ENCODE measurements at regions not wholly inside any gene's neighbourhood (a gene's known extent, or its start where the extent isn't known, plus 50 kb on each side); places are given as distances from the start of the nearest gene placed in this dataset.

DNA sequence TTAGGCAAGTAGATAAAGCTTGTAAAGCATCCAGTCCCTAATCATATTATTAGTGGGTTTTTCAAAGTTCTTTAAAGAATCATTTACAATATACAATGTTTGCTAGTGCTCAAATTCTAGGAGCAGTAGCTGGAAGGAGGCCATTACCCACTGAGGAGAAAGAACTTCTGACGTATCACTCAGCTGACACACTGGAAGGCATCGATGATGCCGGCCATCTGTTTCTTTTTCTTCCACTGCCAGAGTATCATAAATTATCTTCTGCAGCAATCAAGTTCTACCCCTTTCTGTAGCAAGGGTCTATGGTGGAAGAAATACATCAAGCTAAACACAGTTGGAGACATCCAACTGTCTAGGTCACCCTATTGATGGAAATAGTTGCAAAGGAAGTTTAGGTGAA, 243.2 kb upstream of the LRRN1 start:
- POLR2A ChIA-PET, result no interaction called here
- no peak for TF ChIP-seq NFRKB (IDR thresholded peaks at IDR 0.05)
- TF ChIP-seq FOXK2 (IDR thresholded peaks at IDR 0.05), result no peak
- no peak for TF ChIP-seq HDGF (IDR thresholded peaks at IDR 0.05; ENCODE audit: borderline replicate concordance)
- TF ChIP-seq ZNF384 (IDR thresholded peaks at IDR 0.05), result no peak
- TF ChIP-seq BHLHE40 (IDR thresholded peaks at IDR 0.05; ENCODE audit: borderline replicate concordance), result no peak
- TF ChIP-seq ELF4 (IDR thresholded peaks at IDR 0.05), result no peak
- no peak for TF ChIP-seq TARDBP (IDR thresholded peaks at IDR 0.05)
- CTCF ChIA-PET, result no interaction called here
- DNase-seq (ENCODE audit: extremely low spot score), result no peak

GRCh38 chr3:3553236-3553635, 246.0 kb upstream of the LRRN1 start:
- DNase-seq (ENCODE audit: extremely low spot score), result no peak
- TF ChIP-seq ELF4 (IDR thresholded peaks at IDR 0.05) (no peak), CTBP1 (IDR thresholded peaks at IDR 0.05; ENCODE audit: borderline replicate concordance) (no peak), TARDBP (IDR thresholded peaks at IDR 0.05) (no peak), ARNT (IDR thresholded peaks at IDR 0.05) (no peak), LEF1 (IDR thresholded peaks at IDR 0.05; ENCODE audit: borderline replicate concordance) (no peak), FOXM1 (IDR thresholded peaks at IDR 0.05; ENCODE audit: borderline replicate concordance) (no peak)
- ChIA-PET CTCF (no interaction called here), POLR2A (no interaction called here)

DNA sequence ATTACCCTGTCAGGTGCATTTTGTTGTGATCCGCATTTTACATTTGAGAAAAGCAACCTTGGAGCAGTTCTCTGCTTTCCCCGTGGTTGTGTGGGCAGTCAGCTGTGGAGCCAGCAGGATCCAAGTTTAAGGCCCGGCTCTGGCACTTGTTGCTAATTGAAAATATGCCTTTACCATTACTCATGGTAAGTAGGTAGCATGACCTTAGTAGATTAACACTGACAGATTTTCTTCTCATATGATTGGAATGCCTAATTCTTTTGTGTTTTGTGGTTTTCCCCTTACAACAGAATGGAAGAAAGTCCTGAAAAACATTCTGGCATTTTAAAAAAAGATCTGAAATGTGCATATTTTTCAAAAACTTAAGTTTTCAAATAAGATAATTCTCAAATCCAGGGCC, 246.5 kb upstream of the LRRN1 start:
- POLR2A ChIA-PET, result no interaction called here
- CTCF ChIA-PET, result no interaction called here
- no peak for TF ChIP-seq CTBP1 (IDR thresholded peaks at IDR 0.05; ENCODE audit: borderline replicate concordance)
- no peak for TF ChIP-seq FOXA1 (IDR thresholded peaks at IDR 0.05)
- no peak for TF ChIP-seq NFRKB (IDR thresholded peaks at IDR 0.05)
- TF ChIP-seq ELF4 (IDR thresholded peaks at IDR 0.05), result no peak
- no peak for DNase-seq (ENCODE audit: extremely low spot score)

DNA sequence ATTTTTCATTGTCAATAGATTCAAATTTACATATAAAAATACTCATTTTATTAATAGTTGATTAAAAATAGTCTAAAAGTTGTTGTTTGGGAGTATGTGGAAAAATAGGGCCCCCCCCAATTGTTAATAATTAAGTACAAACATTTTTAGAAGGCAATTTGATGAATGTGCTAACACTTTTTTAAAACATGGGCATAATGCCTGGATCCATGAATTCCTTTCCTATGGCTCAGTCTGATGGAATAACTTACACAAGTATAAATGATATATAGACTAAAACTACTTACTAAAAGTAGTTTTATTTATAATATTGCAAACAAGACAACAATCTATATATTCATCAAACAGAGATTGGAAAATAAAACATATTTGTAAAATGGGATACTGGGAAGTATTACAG, 247.2 kb upstream of the LRRN1 start:
- DNase-seq (ENCODE audit: extremely low spot score), result no peak
- TF ChIP-seq ELF4 (IDR thresholded peaks at IDR 0.05) (no peak), HDGF (IDR thresholded peaks at IDR 0.05; ENCODE audit: borderline replicate concordance) (no peak), FOXM1 (IDR thresholded peaks at IDR 0.05; ENCODE audit: borderline replicate concordance) (no peak), SP1 (IDR thresholded peaks at IDR 0.05) (no peak), SUZ12 (IDR thresholded peaks at IDR 0.05) (no peak), ARNT (IDR thresholded peaks at IDR 0.05) (no peak), TARDBP (IDR thresholded peaks at IDR 0.05) (no peak), LEF1 (IDR thresholded peaks at IDR 0.05; ENCODE audit: borderline replicate concordance) (no peak), BHLHE40 (IDR thresholded peaks at IDR 0.05; ENCODE audit: borderline replicate concordance) (no peak), ZNF384 (IDR thresholded peaks at IDR 0.05) (no peak), CTBP1 (IDR thresholded peaks at IDR 0.05; ENCODE audit: borderline replicate concordance) (no peak), FOXA1 (IDR thresholded peaks at IDR 0.05) (no peak), L3MBTL2 (conservative IDR thresholded peaks at IDR 0.05) (no peak), NFRKB (IDR thresholded peaks at IDR 0.05) (no peak)
- TF ChIP-seq, protein P1, sequence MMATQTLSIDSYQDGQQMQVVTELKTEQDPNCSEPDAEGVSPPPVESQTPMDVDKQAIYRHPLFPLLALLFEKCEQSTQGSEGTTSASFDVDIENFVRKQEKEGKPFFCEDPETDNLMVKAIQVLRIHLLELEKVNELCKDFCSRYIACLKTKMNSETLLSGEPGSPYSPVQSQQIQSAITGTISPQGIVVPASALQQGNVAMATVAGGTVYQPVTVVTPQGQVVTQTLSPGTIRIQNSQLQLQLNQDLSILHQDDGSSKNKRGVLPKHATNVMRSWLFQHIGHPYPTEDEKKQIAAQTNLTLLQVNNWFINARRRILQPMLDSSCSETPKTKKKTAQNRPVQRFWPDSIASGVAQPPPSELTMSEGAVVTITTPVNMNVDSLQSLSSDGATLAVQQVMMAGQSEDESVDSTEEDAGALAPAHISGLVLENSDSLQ (IDR thresholded peaks at IDR 0.05), result no peak
- POLR2A ChIA-PET, result no interaction called here
- CTCF ChIA-PET, result no interaction called here

DNA sequence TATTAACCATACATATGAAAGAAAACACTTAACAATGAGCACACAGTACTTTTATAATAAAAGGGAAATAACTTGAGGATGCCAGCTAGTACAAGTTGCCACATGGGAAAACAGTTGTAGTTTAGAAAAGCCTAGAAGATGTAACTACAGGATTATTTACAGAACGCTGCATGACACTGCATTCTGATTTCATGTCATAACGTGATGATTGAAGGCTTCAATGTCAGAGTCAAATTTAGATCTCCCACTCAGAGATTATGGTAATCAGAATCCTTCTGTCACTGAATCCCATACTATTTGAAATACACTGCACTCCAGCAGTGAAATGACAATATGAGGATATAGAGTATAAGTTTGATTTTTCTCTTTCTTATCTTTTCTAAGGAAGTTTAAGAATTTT, 253.9 kb upstream of the LRRN1 start:
- ChIA-PET CTCF (no interaction called here), POLR2A (no interaction called here)
- DNase-seq (ENCODE audit: extremely low spot score), result no peak
- no peak for TF ChIP-seq FOXM1 (IDR thresholded peaks at IDR 0.05; ENCODE audit: borderline replicate concordance)
- TF ChIP-seq ELF4 (IDR thresholded peaks at IDR 0.05), result no peak
- no peak for TF ChIP-seq BHLHE40 (IDR thresholded peaks at IDR 0.05; ENCODE audit: borderline replicate concordance)
- TF ChIP-seq NFRKB (IDR thresholded peaks at IDR 0.05), result no peak
- no peak for TF ChIP-seq TARDBP (IDR thresholded peaks at IDR 0.05)
- no peak for TF ChIP-seq LEF1 (IDR thresholded peaks at IDR 0.05; ENCODE audit: borderline replicate concordance)
- no peak for TF ChIP-seq ARNT (IDR thresholded peaks at IDR 0.05)
- TF ChIP-seq, protein P1 (IDR thresholded peaks at IDR 0.05), result no peak
- no peak for TF ChIP-seq HDGF (IDR thresholded peaks at IDR 0.05; ENCODE audit: borderline replicate concordance)
- TF ChIP-seq FOXK2 (IDR thresholded peaks at IDR 0.05), result no peak
- no peak for TF ChIP-seq FOXA1 (IDR thresholded peaks at IDR 0.05)
- no peak for TF ChIP-seq ZNF384 (IDR thresholded peaks at IDR 0.05)
- no peak for TF ChIP-seq SUZ12 (IDR thresholded peaks at IDR 0.05)
- no peak for TF ChIP-seq L3MBTL2 (conservative IDR thresholded peaks at IDR 0.05)
- TF ChIP-seq CTBP1 (IDR thresholded peaks at IDR 0.05; ENCODE audit: borderline replicate concordance), result no peak
- TF ChIP-seq SP1 (IDR thresholded peaks at IDR 0.05), result no peak

- no peak for DNase-seq (ENCODE audit: extremely low spot score)
- TF ChIP-seq L3MBTL2 (conservative IDR thresholded peaks at IDR 0.05) (no peak), NFRKB (IDR thresholded peaks at IDR 0.05) (no peak), SUZ12 (IDR thresholded peaks at IDR 0.05) (no peak), HDGF (IDR thresholded peaks at IDR 0.05; ENCODE audit: borderline replicate concordance) (no peak), ARNT (IDR thresholded peaks at IDR 0.05) (no peak), SP1 (IDR thresholded peaks at IDR 0.05) (no peak), ELF4 (IDR thresholded peaks at IDR 0.05) (no peak), TARDBP (IDR thresholded peaks at IDR 0.05) (no peak), FOXA1 (IDR thresholded peaks at IDR 0.05) (no peak), BHLHE40 (IDR thresholded peaks at IDR 0.05; ENCODE audit: borderline replicate concordance) (no peak), FOXM1 (IDR thresholded peaks at IDR 0.05; ENCODE audit: borderline replicate concordance) (no peak), LEF1 (IDR thresholded peaks at IDR 0.05; ENCODE audit: borderline replicate concordance) (no peak)
- TF ChIP-seq, protein P1 (IDR thresholded peaks at IDR 0.05), result no peak
- ChIA-PET POLR2A (no interaction called here), CTCF (no interaction called here)
These were observed 260.8 kb upstream of the LRRN1 start for GRCh38 chr3:3538451-3538850.

- CTCF ChIA-PET, result no interaction called here
- DNase-seq (ENCODE audit: extremely low spot score), result no peak
- POLR2A ChIA-PET, result no interaction called here
- TF ChIP-seq CTBP1 (IDR thresholded peaks at IDR 0.05; ENCODE audit: borderline replicate concordance), result no peak
- no peak for TF ChIP-seq NFRKB (IDR thresholded peaks at IDR 0.05)
- TF ChIP-seq, protein P1 (IDR thresholded peaks at IDR 0.05), result no peak
- no peak for TF ChIP-seq L3MBTL2 (conservative IDR thresholded peaks at IDR 0.05)
- no peak for TF ChIP-seq TARDBP (IDR thresholded peaks at IDR 0.05)
- TF ChIP-seq SP1 (IDR thresholded peaks at IDR 0.05), result no peak
- no peak for TF ChIP-seq ELF4 (IDR thresholded peaks at IDR 0.05)
- TF ChIP-seq ARNT (IDR thresholded peaks at IDR 0.05), result no peak
- no peak for TF ChIP-seq ZNF384 (IDR thresholded peaks at IDR 0.05)
- no peak for TF ChIP-seq HDGF (IDR thresholded peaks at IDR 0.05; ENCODE audit: borderline replicate concordance)
These were observed 266.7 kb upstream of the LRRN1 start for GRCh38 chr3:3532508-3532907.
